DOHH2 (cell line): ENCODE measurements at regions not wholly inside any gene's neighbourhood (a gene's known extent, or its start where the extent isn't known, plus 50 kb on each side); places are given as distances from the start of the nearest gene placed in this dataset.

Source experiments
- H3F3A ChIP-seq: fragments of 200-600 bp; sonication (generic), shearing (Covaris generic); 2 replicates; pipeline ENCODE4 v1.6.0; 2016; ENCODE audit warnings: antibody characterized with exemption, mild to moderate bottlenecking; ENCODE audit not compliant: control insufficient read depth, insufficient read depth
- H3K27ac ChIP-seq: fragments of 200-600 bp; sonication (generic); 2 replicates; pipeline ENCODE4 v1.5.1; 2014; ENCODE audit warnings: low read depth, mild to moderate bottlenecking, low read length, moderate library complexity
- H3K27me3 ChIP-seq: fragments of 200-600 bp; sonication (generic); 2 replicates; pipeline ENCODE4 v1.6.1; 2014; ENCODE audit warnings: mild to moderate bottlenecking, low read length, mixed read lengths; ENCODE audit not compliant: control insufficient read depth
- H3K36me3 ChIP-seq: fragments of 200-600 bp; sonication (generic); 2 replicates; pipeline ENCODE4 v1.6.1; 2014; ENCODE audit warnings: mild to moderate bottlenecking, low read length, moderate library complexity, mixed read lengths; ENCODE audit not compliant: control insufficient read depth
- H3K4me1 ChIP-seq: fragments of 200-600 bp; sonication (generic); 2 replicates; pipeline ENCODE4 v1.6.1; 2014; ENCODE audit warnings: mild to moderate bottlenecking, low read length, mixed read lengths; ENCODE audit not compliant: control insufficient read depth
- H3K4me2 ChIP-seq: fragments of 200-600 bp; sonication (generic); 2 replicates; pipeline ENCODE4 v1.6.0; 2014; ENCODE audit warnings: mild to moderate bottlenecking, low read length, moderate library complexity
- H3K4me3 ChIP-seq: fragments of 200-600 bp; sonication (generic); 2 replicates; pipeline ENCODE4 v1.5.1; 2014; ENCODE audit warnings: mild to moderate bottlenecking, low read length, mixed read lengths
- H3K79me2 ChIP-seq: fragments of 200-600 bp; sonication (generic); 2 replicates; pipeline ENCODE4 v1.6.1; 2014; ENCODE audit warnings: mild to moderate bottlenecking, low read length, mixed read lengths; ENCODE audit not compliant: control insufficient read depth
- H3K9me2 ChIP-seq: fragments of 200-600 bp; sonication (generic); replicated peaks from 2 replicates; pipeline ENCODE4 v1.6.1; 2014; ENCODE audit warnings: mild to moderate bottlenecking, low read length, mixed read lengths; ENCODE audit not compliant: control insufficient read depth
- H3K9me3 ChIP-seq: fragments of 200-600 bp; sonication (generic); 2 replicates; pipeline ENCODE4 v1.6.1; 2014; ENCODE audit warnings: antibody characterized with exemption, low read length, mixed read lengths; ENCODE audit not compliant: control insufficient read depth, insufficient read depth
- H4K20me1 ChIP-seq: fragments of 200-600 bp; sonication (generic); 2 replicates; pipeline ENCODE4 v1.6.0; 2014; ENCODE audit warnings: low read depth, mild to moderate bottlenecking, antibody characterized with exemption, low read length, moderate library complexity; ENCODE audit not compliant: control insufficient read depth, insufficient read depth
- EZH2phosphoT487 ChIP-seq: fragments of 200-600 bp; sonication (generic); IDR thresholded peaks from 2 replicates; pipeline ENCODE4 v1.6.1; 2017; ENCODE audit warnings: borderline replicate concordance, mild to moderate bottlenecking, antibody characterized with exemption, low read length, moderate library complexity, mixed read lengths
- TF ChIP-seq, protein P1 (sequence below): fragments of 200-600 bp; sonication (generic); IDR thresholded peaks from one replicate; pipeline ENCODE4 v1.5.1; 2014; ENCODE audit warnings: antibody characterized with exemption, mild to moderate bottlenecking, low read depth, low read length; ENCODE audit not compliant: poor library complexity, severe bottlenecking

DNA sequence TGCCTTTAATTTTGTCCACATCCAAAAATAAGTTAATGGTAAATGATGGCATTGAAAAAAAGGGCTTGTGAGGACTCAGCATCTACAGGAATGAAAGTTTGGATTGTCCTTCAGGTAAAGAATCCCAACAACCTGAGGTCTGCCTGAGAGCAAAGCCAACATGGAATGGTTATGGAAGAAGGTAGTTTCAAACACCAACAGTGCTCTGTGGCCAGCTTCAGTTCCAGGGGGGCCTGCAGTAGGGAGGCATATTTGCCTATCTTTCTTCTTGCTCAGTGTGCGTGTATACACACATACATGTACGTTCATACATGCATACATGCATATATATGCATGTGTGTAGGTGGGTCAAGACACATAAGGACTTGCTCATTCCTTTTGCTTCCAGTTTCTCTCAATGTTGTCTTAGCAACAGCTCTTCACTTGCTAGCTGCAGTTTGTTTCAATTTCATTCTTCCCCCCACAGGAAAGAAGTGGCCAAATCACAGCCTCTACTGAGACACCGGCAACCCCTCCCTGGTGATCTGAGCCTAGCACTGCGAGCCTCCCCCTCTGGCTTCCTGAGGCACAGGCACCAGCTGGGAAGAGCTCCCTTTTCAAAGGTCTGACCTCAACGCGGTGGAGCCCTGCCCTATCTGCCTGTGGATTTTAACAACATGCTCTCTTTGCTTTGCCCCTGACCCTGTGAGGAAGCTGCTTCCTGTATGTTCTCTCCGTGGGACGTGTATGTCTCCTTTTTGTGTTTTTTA, 146.2 kb downstream of the KLF13 start:
- H3K9me2 ChIP-seq = no peaks in the 10 kb centered on the region; the same call in 1 of the 2 replicates
- peak overlapping the region; percentile 22; the same call in 1 of the 2 replicates for H3K27ac ChIP-seq
- H3K79me2 ChIP-seq = no peaks in the 10 kb centered on the region
- no peaks in the 10 kb centered on the region for H3K36me3 ChIP-seq
- H3K9me3 ChIP-seq = no peaks in the 10 kb centered on the region
- peak overlapping the region; percentile 34 for H3K4me3 ChIP-seq
- H3K4me1 ChIP-seq = peaks cover 27% of the 10 kb centered on the region
- TF ChIP-seq, protein P1, sequence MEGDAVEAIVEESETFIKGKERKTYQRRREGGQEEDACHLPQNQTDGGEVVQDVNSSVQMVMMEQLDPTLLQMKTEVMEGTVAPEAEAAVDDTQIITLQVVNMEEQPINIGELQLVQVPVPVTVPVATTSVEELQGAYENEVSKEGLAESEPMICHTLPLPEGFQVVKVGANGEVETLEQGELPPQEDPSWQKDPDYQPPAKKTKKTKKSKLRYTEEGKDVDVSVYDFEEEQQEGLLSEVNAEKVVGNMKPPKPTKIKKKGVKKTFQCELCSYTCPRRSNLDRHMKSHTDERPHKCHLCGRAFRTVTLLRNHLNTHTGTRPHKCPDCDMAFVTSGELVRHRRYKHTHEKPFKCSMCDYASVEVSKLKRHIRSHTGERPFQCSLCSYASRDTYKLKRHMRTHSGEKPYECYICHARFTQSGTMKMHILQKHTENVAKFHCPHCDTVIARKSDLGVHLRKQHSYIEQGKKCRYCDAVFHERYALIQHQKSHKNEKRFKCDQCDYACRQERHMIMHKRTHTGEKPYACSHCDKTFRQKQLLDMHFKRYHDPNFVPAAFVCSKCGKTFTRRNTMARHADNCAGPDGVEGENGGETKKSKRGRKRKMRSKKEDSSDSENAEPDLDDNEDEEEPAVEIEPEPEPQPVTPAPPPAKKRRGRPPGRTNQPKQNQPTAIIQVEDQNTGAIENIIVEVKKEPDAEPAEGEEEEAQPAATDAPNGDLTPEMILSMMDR = no peak
- no peak for TF ChIP-seq EZH2phosphoT487
- H3K4me2 ChIP-seq = peak overlapping the region; percentile 56
- H4K20me1 ChIP-seq = no peaks in the 10 kb centered on the region
- no peaks in the 10 kb centered on the region for H3K27me3 ChIP-seq
- no peaks in the 10 kb centered on the region for H3F3A ChIP-seq

DNA sequence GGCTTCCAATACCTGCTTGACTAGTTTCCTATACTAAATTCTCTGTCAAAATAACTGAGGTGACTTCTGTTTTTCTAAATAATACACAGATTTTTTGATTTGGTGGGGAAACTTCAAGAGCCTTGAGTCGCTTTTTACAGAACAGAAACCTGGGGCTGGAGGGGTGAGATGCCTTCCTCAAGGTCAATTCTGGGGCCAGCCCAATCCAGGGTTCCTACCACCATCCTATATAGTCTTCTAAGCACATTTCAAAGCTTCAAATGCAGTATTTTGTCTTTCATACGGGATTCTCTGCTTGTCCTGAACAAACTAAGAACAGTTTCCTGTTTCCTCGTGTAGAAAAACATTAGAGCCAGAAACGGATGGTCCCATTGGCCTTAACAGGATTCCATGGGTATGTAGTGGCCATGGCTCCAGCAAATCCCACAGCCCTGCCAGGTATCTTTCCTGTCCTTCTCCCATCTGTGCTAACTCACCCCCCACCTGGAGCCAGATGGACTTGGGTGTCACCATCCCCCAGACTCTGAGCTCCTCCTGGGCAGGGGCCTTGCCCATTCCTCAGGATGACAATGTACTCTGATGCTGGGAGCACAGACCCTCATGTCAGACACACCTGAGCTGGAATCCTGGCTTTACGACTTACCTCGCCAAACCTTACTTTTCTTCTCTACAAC, 146.9 kb downstream of the KLF13 start:
- Histone ChIP-seq H3K9me2 (no peaks in the 10 kb centered on the region; the same call in 1 of the 2 replicates), H3K27ac (peak overlapping the region; percentile 22; the same call in 1 of the 2 replicates), H3K4me3 (peak overlapping the region; percentile 34), H4K20me1 (no peaks in the 10 kb centered on the region), H3K9me3 (no peaks in the 10 kb centered on the region), H3F3A (no peaks in the 10 kb centered on the region), H3K79me2 (no peaks in the 10 kb centered on the region), H3K4me1 (peaks cover 22% of the 10 kb centered on the region), H3K4me2 (peak overlapping the region; percentile 56), H3K27me3 (no peaks in the 10 kb centered on the region), H3K36me3 (no peaks in the 10 kb centered on the region)
- TF ChIP-seq, protein P1 = no peak
- no peak for TF ChIP-seq EZH2phosphoT487

DNA sequence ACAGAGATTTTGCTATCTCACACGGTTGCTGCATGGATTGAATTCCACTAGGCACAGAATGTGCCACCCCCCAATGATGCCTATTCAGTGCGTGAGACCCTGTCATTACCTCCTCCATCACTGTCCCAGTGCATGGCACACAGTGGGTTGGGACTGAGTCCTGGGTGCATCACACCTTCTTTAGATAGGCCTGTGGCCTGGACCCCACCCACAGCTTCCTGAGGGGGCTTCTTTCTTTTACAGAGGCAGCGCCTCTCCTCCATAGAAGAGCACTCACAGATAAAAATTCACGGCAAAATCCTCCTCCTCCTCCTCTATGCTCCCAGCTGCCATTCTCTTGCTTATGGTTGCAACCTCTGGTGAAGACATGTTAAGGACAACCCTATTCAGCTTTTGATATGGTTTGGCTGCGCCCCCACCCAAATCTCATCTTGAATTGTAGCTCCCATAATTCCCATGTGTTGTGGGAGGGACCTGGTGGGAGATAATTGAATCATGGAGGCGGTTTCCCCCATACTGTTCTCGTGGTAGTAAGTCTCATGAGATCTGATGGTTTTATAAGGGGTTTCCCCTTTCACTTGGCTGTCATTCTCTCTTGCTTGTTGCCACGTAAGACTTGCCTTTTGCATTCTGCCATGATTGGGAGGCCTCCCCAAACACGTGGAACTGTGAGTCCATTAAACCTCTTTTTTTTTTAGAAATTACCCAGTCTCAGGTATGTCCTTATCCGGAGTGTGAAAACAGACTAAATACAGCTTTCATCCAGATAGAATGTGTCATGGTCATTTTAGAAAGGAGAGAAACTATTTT, 147.6 kb downstream of the KLF13 start:
- H3K27me3 ChIP-seq = no peaks in the 10 kb centered on the region
- no peak overlapping the region for H3K4me3 ChIP-seq
- TF ChIP-seq, protein P1 = no peak
- TF ChIP-seq EZH2phosphoT487 = no peak
- H3K79me2 ChIP-seq = no peaks in the 10 kb centered on the region
- H3K9me3 ChIP-seq = no peaks in the 10 kb centered on the region
- H3K4me1 ChIP-seq = peaks cover 22% of the 10 kb centered on the region
- H3K27ac ChIP-seq = no peak overlapping the region
- no peaks in the 10 kb centered on the region for H3K36me3 ChIP-seq
- H4K20me1 ChIP-seq = no peaks in the 10 kb centered on the region
- H3K9me2 ChIP-seq = no peaks in the 10 kb centered on the region; the same call in 1 of the 2 replicates
- H3K4me2 ChIP-seq = no peak overlapping the region
- no peaks in the 10 kb centered on the region for H3F3A ChIP-seq
